H9 (cell line): ENCODE measurements at regions not wholly inside any gene's neighbourhood (a gene's known extent, or its start where the extent isn't known, plus 50 kb on each side); places are given as distances from the start of the nearest gene placed in this dataset.

Experiments used
- DNase-seq: peaks from one replicate; pipeline ENCODE4 v3.0.0-alpha.2; 2017
- H2AFZ ChIP-seq: one replicate; pipeline ENCODE4 v1.6.1; 2013; ENCODE audit warnings: mild to moderate bottlenecking, low read length, control low read depth, moderate library complexity
- H2AK5ac ChIP-seq: 2 replicates; pipeline ENCODE4 v1.6.1; 2013; ENCODE audit warnings: low read length, control low read depth, mixed read lengths; ENCODE audit not compliant: insufficient read length
- H2BK120ac ChIP-seq: one replicate; pipeline ENCODE4 v1.6.1; 2013; ENCODE audit warnings: low read depth, mild to moderate bottlenecking, low read length, control low read depth, inconsistent platforms; ENCODE audit not compliant: poor library complexity, severe bottlenecking
- H2BK12ac ChIP-seq: 2 replicates; pipeline ENCODE4 v1.6.1; 2013; ENCODE audit warnings: low read length, control low read depth, mixed read lengths, low read depth; ENCODE audit not compliant: insufficient read length
- H2BK15ac ChIP-seq: 2 replicates; pipeline ENCODE4 v1.6.1; 2013; ENCODE audit warnings: low read depth, low read length, control low read depth
- H2BK20ac ChIP-seq: one replicate; pipeline ENCODE4 v1.6.1; 2013; ENCODE audit warnings: low read depth, mild to moderate bottlenecking, low read length, control low read depth, inconsistent platforms; ENCODE audit not compliant: poor library complexity, severe bottlenecking
- H2BK5ac ChIP-seq: 2 replicates; pipeline ENCODE4 v1.6.1; 2013; ENCODE audit warnings: low read length, control low read depth, mixed read lengths; ENCODE audit not compliant: insufficient read length
- H3K14ac ChIP-seq: 2 replicates; pipeline ENCODE4 v1.6.1; 2013; ENCODE audit warnings: low read length, control low read depth; ENCODE audit not compliant: insufficient read depth
- H3K18ac ChIP-seq: 2 replicates; pipeline ENCODE4 v1.6.1; 2013; ENCODE audit warnings: low read depth, mild to moderate bottlenecking, mixed read lengths, low read length, control low read depth; ENCODE audit not compliant: insufficient read length
- H3K23ac ChIP-seq: 2 replicates; pipeline ENCODE4 v1.6.1; 2013; ENCODE audit warnings: low read length, control low read depth, mixed read lengths, low read depth; ENCODE audit not compliant: insufficient read length
- H3K23me2 ChIP-seq: 2 replicates; pipeline ENCODE4 v1.6.1; 2013; ENCODE audit warnings: low read depth, mild to moderate bottlenecking, mixed read lengths, low read length, control low read depth; ENCODE audit not compliant: insufficient read length, poor library complexity, severe bottlenecking
- H3K27ac ChIP-seq: 2 replicates; pipeline ENCODE4 v1.5.1; 2013; ENCODE audit warnings: low read length, control low read depth, mixed read lengths, low read depth; ENCODE audit not compliant: insufficient read length
- H3K27me3 ChIP-seq: 2 replicates; pipeline ENCODE4 v1.6.1; 2013; ENCODE audit warnings: low read length, control low read depth, inconsistent platforms; ENCODE audit not compliant: insufficient read depth
- H3K4ac ChIP-seq: 2 replicates; pipeline ENCODE4 v1.6.1; 2013; ENCODE audit warnings: low read depth, mild to moderate bottlenecking, control low read depth, inconsistent platforms, low read length, moderate library complexity
- H3K4me1 ChIP-seq: 2 replicates; pipeline ENCODE4 v1.6.1; 2013; ENCODE audit warnings: low read length, control low read depth, inconsistent platforms; ENCODE audit not compliant: insufficient read depth
- H3K4me2 ChIP-seq: 2 replicates; pipeline ENCODE4 v1.6.1; 2013; ENCODE audit warnings: low read length, control low read depth, mixed read lengths; ENCODE audit not compliant: insufficient read length, insufficient read depth
- H3K56ac ChIP-seq: 2 replicates; pipeline ENCODE4 v1.6.1; 2013; ENCODE audit warnings: low read depth, mild to moderate bottlenecking, mixed read lengths, low read length, control low read depth; ENCODE audit not compliant: insufficient read length
- H3K79me1 ChIP-seq: 2 replicates; pipeline ENCODE4 v1.6.1; 2013; ENCODE audit warnings: low read depth, mild to moderate bottlenecking, moderate library complexity, low read length, control low read depth, inconsistent platforms; ENCODE audit not compliant: insufficient read depth, poor library complexity, severe bottlenecking
- H3K79me2 ChIP-seq: 2 replicates; pipeline ENCODE4 v1.6.1; 2013; ENCODE audit warnings: low read length, control low read depth, inconsistent platforms; ENCODE audit not compliant: insufficient read depth
- H3K9ac ChIP-seq: 2 replicates; pipeline ENCODE4 v1.6.1; 2013; ENCODE audit warnings: low read length, control low read depth, mixed read lengths; ENCODE audit not compliant: insufficient read length; ENCODE audit errors: extremely low read depth
- H3K9me3 ChIP-seq: one replicate; pipeline ENCODE4 v1.6.1; 2013; ENCODE audit warnings: low read depth, low read length, inconsistent platforms; ENCODE audit not compliant: control insufficient read depth
- H3T11ph ChIP-seq: one replicate; pipeline ENCODE4 v1.6.1; 2013; ENCODE audit warnings: mild to moderate bottlenecking, low read length, control low read depth, inconsistent platforms
- H4K20me1 ChIP-seq: one replicate; pipeline ENCODE4 v1.6.1; 2013; ENCODE audit not compliant: control insufficient read depth, insufficient read length, insufficient read depth
- H4K5ac ChIP-seq: 2 replicates; pipeline ENCODE4 v1.6.1; 2013; ENCODE audit warnings: low read depth, mild to moderate bottlenecking, mixed read lengths, low read length, control low read depth; ENCODE audit not compliant: insufficient read length
- H4K8ac ChIP-seq: replicated peaks from 2 replicates; pipeline ENCODE4 v1.6.1; 2013; ENCODE audit warnings: low read length, control low read depth, mixed read lengths, low read depth; ENCODE audit not compliant: insufficient read length
- H4K91ac ChIP-seq: 2 replicates; pipeline ENCODE4 v1.6.1; 2013; ENCODE audit warnings: low read depth, mild to moderate bottlenecking, moderate library complexity, mixed read lengths, low read length, control low read depth; ENCODE audit not compliant: insufficient read length
- H3K27ac Mint-ChIP-seq, 3 experiments: 2 replicates in 2 of 3; 3 replicates in 1 of 3; pipeline ENCODE4 v1.8.0; 2020 to 2021; ENCODE audit warnings: mixed read lengths in 3 of 3, mild to moderate bottlenecking in 1 of 3, moderate library complexity in 1 of 3
- H3K27me3 Mint-ChIP-seq: 2 replicates; pipeline ENCODE4 v1.8.0; 2021; ENCODE audit warnings: low read depth, mild to moderate bottlenecking, moderate library complexity, mixed read lengths
- H3K36me3 Mint-ChIP-seq, 3 experiments: 2 replicates in 2 of 3; 3 replicates in 1 of 3; pipeline ENCODE4 v1.8.0; 2020 to 2021; ENCODE audit warnings: low read depth in 3 of 3, mixed read lengths in 3 of 3; ENCODE audit not compliant: insufficient read depth in 1 of 3
- H3K4me1 Mint-ChIP-seq, 2 experiments: 2 replicates each; pipeline ENCODE4 v1.8.0; 2020; ENCODE audit warnings: mixed read lengths in 2 of 2
- H3K4me3 Mint-ChIP-seq, 2 experiments: 2 replicates in 1 of 2; 3 replicates in 1 of 2; pipeline ENCODE4 v1.8.0; 2020 to 2021; ENCODE audit warnings: mild to moderate bottlenecking in 2 of 2, mixed read lengths in 2 of 2, moderate library complexity in 1 of 2
- H3K9me3 Mint-ChIP-seq, 2 experiments: 2 replicates in 1 of 2; 3 replicates in 1 of 2; pipeline ENCODE4 v1.8.0; 2020; ENCODE audit warnings: mild to moderate bottlenecking in 2 of 2, mixed read lengths in 2 of 2, moderate library complexity in 1 of 2
- WGBS: extraction: QIAGEN DNeasy Blood & Tissue Kit; methylation state at CpG from one replicate; pipeline ENCODE4 v1.1.7; 2013; ENCODE audit warnings: missing lambda C conversion rate, low lambda C conversion rate, mixed read lengths; ENCODE audit not compliant: insufficient read length; ENCODE audit errors: extremely low coverage; 5-methylcytosine and 5-hydroxymethylcytosine counted together
- TF ChIP-seq, protein P1 (sequence below): fragments of 200-600 bp; sonication (generic); conservative IDR thresholded peaks from 3 replicates; pipeline ENCODE4 v1.8.0; 2021; ENCODE audit warnings: antibody characterized with exemption, mild to moderate bottlenecking

DNA sequence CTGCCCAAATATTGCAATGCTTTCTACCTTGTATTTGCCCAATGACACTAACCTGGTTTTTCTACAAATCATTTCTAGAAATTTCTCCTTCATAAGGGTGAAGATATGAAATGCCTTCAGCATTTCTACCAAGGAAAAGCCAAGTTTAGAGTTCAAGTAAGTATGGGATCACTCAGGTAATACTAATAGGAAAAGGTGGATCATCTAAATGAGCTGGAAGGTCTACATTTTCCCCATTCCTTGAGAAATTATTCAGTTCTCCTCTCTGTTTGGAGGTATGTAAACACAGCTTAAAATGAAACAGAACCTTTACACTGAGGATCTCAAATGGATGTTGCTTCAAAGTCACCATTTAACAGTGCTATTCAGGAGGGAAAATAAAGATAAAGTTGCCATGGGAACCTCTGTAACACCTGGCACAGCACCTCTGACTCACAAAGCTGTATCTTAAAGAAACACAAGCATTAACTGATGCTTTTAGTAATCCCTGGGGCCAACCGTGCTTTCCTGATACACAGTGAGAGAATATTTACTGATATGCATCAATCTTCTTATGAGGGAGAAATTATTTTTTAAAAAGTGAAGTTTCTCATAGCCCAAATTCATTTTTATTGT lies 161.3 kb downstream of the DRD1 start:
- Histone ChIP-seq H2BK5ac (no peak overlapping the region), H2BK12ac (no peak overlapping the region), H3K23ac (no peak overlapping the region), H3K4ac (no peak overlapping the region), H3K79me1 (no peaks in the 10 kb centered on the region), H4K8ac (no peak overlapping the region), H2BK15ac (no peak overlapping the region), H3K9me3 (no peaks in the 10 kb centered on the region), H3K4me2 (no peak overlapping the region), H4K91ac (no peak overlapping the region), H2BK120ac (no peak overlapping the region), H3K79me2 (no peaks in the 10 kb centered on the region), H3K56ac (no peak overlapping the region), H3T11ph (no peak overlapping the region), H4K5ac (no peak overlapping the region), H2AFZ (no peak overlapping the region), H2AK5ac (no peak overlapping the region), H3K14ac (no peak overlapping the region), H4K20me1 (no peaks in the 10 kb centered on the region), H2BK20ac (no peak overlapping the region), H3K4me1 (no peaks in the 10 kb centered on the region), H3K27me3 (no peaks in the 10 kb centered on the region; the same call in 1 of the 2 replicates), H3K27ac (no peak overlapping the region), H3K9ac (no peak overlapping the region), H3K18ac (no peak overlapping the region), H3K23me2 (no peaks in the 10 kb centered on the region)
- Mint-ChIP-seq H3K4me1 (no peaks in the 10 kb centered on the region), H3K9me3 (no peaks in the 10 kb centered on the region; a peak in 1 of 5 replicates), H3K36me3 (peaks cover 0 to 2% (median 0%) of the 10 kb centered on the region in 3 experiments; a peak in 1 of 7 replicates), H3K27ac (no peak overlapping the region), H3K4me3 (no peak overlapping the region), H3K27me3 (peaks cover 10% of the 10 kb centered on the region)
- TF ChIP-seq, protein P1, sequence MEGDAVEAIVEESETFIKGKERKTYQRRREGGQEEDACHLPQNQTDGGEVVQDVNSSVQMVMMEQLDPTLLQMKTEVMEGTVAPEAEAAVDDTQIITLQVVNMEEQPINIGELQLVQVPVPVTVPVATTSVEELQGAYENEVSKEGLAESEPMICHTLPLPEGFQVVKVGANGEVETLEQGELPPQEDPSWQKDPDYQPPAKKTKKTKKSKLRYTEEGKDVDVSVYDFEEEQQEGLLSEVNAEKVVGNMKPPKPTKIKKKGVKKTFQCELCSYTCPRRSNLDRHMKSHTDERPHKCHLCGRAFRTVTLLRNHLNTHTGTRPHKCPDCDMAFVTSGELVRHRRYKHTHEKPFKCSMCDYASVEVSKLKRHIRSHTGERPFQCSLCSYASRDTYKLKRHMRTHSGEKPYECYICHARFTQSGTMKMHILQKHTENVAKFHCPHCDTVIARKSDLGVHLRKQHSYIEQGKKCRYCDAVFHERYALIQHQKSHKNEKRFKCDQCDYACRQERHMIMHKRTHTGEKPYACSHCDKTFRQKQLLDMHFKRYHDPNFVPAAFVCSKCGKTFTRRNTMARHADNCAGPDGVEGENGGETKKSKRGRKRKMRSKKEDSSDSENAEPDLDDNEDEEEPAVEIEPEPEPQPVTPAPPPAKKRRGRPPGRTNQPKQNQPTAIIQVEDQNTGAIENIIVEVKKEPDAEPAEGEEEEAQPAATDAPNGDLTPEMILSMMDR, result no peak
- WGBS, result no CpG with 5 or more reads among the region's 1 CpG
- no peak for DNase-seq
